ENCODE measurements at regions not wholly inside any gene's neighbourhood (a gene's known extent, or its start where the extent isn't known, plus 50 kb on each side); places are given as distances from the start of the nearest gene placed in this dataset.

DNA sequence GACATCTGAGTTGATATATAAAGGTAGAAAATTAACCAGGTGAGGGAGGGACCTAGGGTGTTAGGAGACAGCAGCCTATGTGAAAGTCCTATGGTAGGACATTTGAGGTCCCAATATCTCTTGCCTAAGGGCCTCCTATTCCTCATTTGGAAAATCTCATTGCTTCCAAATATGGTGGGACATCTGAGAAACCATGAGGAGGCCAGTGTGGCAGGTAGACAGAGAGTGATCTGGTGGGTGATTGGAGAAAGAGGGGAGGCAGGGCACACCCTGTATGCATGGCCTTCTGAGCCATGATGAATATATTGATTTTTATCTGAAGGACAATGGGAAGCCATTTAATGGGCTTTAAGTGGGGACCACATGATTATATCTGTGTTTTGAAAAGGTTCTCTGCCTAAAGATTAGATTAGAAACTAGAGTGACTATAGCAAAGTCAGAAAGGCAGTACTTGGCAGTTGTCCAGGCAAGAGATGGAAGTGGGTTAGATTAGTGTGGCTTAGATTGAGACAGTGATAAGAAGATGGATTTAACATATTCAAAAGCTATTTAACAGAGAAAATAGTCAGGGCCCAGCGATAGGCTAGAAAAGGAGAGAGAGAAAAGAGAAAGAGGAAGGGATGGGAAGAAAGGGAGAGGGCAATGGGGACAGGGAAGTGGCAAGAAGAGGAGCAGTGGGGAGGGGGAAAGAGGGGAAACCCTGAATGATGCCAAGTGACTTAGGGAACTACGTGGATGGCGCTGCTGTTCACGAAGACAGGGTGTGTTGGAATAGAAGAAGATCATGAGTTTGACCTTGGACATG lies 237.2 kb upstream of the SRRM4 start:
- H3K36me3 Mint-ChIP-seq, result no peaks in the 10 kb centered on the region
- H3K27ac Mint-ChIP-seq, result no peak overlapping the region
- no peaks in the 10 kb centered on the region for H3K27me3 Mint-ChIP-seq (ENCODE audit: low read depth)
- no peak overlapping the region for H3K4me3 Mint-ChIP-seq
- TF ChIP-seq, protein P1, sequence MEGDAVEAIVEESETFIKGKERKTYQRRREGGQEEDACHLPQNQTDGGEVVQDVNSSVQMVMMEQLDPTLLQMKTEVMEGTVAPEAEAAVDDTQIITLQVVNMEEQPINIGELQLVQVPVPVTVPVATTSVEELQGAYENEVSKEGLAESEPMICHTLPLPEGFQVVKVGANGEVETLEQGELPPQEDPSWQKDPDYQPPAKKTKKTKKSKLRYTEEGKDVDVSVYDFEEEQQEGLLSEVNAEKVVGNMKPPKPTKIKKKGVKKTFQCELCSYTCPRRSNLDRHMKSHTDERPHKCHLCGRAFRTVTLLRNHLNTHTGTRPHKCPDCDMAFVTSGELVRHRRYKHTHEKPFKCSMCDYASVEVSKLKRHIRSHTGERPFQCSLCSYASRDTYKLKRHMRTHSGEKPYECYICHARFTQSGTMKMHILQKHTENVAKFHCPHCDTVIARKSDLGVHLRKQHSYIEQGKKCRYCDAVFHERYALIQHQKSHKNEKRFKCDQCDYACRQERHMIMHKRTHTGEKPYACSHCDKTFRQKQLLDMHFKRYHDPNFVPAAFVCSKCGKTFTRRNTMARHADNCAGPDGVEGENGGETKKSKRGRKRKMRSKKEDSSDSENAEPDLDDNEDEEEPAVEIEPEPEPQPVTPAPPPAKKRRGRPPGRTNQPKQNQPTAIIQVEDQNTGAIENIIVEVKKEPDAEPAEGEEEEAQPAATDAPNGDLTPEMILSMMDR (IDR thresholded peaks at IDR 0.05; ENCODE audit: unreplicated experiment), result no peak
- H3K9me3 Mint-ChIP-seq, result peaks cover 10% of the 10 kb centered on the region
- no peak for DNase-seq (ENCODE audit: low spot score in 2 of 2, unreplicated experiment in 2 of 2)
- H3K4me1 Mint-ChIP-seq, result no peaks in the 10 kb centered on the region

DNA sequence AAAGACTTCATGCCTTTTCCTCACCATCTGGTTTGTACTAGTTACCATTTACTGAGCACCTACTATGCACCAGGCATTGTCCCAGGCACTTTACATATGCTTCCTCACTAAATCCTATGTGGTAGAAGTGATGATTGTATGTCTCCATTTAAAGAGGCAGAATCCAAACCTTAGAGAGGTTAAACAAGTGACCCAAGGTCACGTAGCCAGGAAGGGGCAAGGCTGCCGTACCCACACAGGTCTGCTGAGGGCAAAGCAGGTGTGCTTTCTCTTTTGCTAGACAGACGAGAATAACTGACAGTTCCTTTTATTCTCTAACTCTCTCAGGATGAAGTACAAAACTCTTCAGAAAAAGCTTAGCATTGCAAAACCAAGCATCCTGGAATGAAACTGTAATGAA lies 235.2 kb upstream of the SRRM4 start:
- TF ChIP-seq, protein P1 (IDR thresholded peaks at IDR 0.05; ENCODE audit: unreplicated experiment), result no peak
- no peak for DNase-seq (ENCODE audit: low spot score in 2 of 2, unreplicated experiment in 2 of 2)
- no peaks in the 10 kb centered on the region for H3K27me3 Mint-ChIP-seq (ENCODE audit: low read depth)
- H3K4me1 Mint-ChIP-seq, result no peaks in the 10 kb centered on the region
- H3K36me3 Mint-ChIP-seq, result no peaks in the 10 kb centered on the region
- H3K27ac Mint-ChIP-seq, result no peak overlapping the region
- H3K9me3 Mint-ChIP-seq, result peaks cover 11% of the 10 kb centered on the region
- no peak overlapping the region for H3K4me3 Mint-ChIP-seq

DNA sequence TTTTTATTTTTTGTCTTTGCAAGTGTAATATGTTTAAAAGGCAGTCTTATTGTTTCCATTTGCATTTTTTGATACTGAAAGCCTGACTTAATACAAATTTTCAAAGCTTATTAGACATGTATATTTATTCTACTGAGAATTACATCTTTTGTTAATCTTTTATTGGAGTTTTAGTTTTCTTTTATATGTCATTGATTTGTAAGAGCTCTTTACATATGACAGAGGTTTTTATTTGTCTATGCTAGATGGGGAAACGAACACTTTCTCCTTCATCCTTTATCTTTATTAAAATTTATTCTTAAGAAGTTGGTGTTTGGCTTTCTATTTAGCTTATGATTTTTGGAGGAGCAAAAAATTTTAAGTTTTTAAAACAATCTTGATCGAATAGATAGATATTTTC lies 234.4 kb upstream of the SRRM4 start:
- TF ChIP-seq, protein P1 (IDR thresholded peaks at IDR 0.05; ENCODE audit: unreplicated experiment), result no peak
- H3K27ac Mint-ChIP-seq, result no peak overlapping the region
- no peak for DNase-seq (ENCODE audit: low spot score in 2 of 2, unreplicated experiment in 2 of 2)
- H3K27me3 Mint-ChIP-seq (ENCODE audit: low read depth), result no peaks in the 10 kb centered on the region
- H3K4me3 Mint-ChIP-seq, result no peak overlapping the region
- peaks cover 18% of the 10 kb centered on the region for H3K9me3 Mint-ChIP-seq
- H3K36me3 Mint-ChIP-seq, result no peaks in the 10 kb centered on the region
- H3K4me1 Mint-ChIP-seq, result no peaks in the 10 kb centered on the region

DNA sequence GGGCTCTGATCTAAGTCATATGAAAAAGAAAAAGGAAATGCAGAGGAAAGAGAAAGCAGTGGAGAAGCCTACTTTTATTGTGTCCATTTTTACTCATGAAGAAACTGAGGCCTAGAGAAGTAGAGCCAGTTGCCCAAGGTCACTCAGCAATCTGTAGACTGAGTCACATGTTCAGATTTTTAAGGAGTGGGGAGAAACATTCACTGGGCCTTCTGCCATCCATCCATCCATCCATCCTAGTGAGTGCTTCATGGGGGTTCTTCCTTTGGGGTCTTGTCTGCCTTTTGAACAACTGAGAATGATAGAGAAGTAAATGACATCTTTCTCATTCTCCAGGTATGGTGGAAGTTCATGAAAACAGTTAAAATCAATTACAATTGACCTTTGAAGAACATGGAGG lies 233.6 kb upstream of the SRRM4 start:
- H3K4me1 Mint-ChIP-seq, result no peaks in the 10 kb centered on the region
- H3K36me3 Mint-ChIP-seq, result no peaks in the 10 kb centered on the region
- TF ChIP-seq, protein P1 (IDR thresholded peaks at IDR 0.05; ENCODE audit: unreplicated experiment), result no peak
- H3K9me3 Mint-ChIP-seq, result peaks cover 20% of the 10 kb centered on the region
- no peak for DNase-seq (ENCODE audit: low spot score in 2 of 2, unreplicated experiment in 2 of 2)
- no peak overlapping the region for H3K4me3 Mint-ChIP-seq
- no peak overlapping the region for H3K27ac Mint-ChIP-seq
- H3K27me3 Mint-ChIP-seq (ENCODE audit: low read depth), result no peaks in the 10 kb centered on the region

DNA sequence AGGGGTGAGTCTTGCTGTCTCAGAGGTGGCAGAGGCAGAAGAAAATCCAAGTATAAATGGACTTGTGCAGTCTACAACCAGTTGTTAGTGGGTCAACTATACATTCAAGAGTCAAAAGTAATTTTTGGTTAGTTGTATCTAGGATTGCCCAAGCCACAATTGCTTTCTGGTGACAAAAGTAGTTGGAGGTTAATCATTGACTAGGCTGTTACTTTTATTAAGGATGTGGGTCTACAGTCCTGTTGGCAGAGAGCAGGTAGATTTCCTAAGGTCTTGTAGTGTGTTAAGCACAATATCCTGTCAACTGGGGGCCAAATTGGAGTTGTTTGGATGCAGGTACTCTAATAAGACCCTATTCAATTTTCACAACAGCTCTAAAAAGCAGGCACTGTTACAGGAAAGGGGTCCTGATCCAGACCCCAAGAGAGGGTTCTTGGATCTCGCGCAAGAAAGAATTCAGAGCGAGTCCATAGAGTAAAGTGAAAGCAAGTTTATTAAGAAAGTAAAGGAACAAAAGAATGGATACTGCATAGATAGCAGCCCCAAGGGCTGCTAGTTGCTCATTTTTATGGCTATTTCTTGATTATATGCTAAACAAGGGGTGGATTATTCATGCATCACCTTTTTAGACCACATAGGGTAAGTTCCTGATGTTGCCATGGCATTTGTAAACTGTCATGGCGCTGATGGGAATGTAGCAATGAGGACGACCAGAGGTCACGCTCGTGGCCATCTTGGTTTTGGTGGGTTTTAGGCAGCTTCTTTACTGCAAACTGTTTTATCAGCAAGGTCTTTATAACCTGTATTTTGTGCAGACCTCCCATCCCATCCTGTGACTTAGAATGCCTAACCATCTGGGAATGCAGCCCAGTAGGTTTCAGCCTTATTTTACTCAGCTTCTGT lies 232.6 kb upstream of the SRRM4 start:
- H3K27ac Mint-ChIP-seq, result no peak overlapping the region
- H3K4me1 Mint-ChIP-seq, result no peaks in the 10 kb centered on the region
- no peaks in the 10 kb centered on the region for H3K36me3 Mint-ChIP-seq
- no peak overlapping the region for H3K4me3 Mint-ChIP-seq
- H3K9me3 Mint-ChIP-seq, result peaks cover 15% of the 10 kb centered on the region
- TF ChIP-seq, protein P1 (IDR thresholded peaks at IDR 0.05; ENCODE audit: unreplicated experiment), result no peak
- H3K27me3 Mint-ChIP-seq (ENCODE audit: low read depth), result no peaks in the 10 kb centered on the region
- DNase-seq (ENCODE audit: low spot score in 2 of 2, unreplicated experiment in 2 of 2), result no peak
